HG03342 (cell line): ENCODE measurements at regions not wholly inside any gene's neighbourhood (a gene's known extent, or its start where the extent isn't known, plus 50 kb on each side); places are given as distances from the start of the nearest gene placed in this dataset.

Experiments
- ATAC-seq: cut with Tn5 transposase; IDR thresholded peaks from one replicate; pipeline ENCODE4 v1.9.1; 2021; ENCODE audit warnings: mild to moderate bottlenecking, moderate library complexity; ENCODE audit not compliant: unreplicated experiment

DNA sequence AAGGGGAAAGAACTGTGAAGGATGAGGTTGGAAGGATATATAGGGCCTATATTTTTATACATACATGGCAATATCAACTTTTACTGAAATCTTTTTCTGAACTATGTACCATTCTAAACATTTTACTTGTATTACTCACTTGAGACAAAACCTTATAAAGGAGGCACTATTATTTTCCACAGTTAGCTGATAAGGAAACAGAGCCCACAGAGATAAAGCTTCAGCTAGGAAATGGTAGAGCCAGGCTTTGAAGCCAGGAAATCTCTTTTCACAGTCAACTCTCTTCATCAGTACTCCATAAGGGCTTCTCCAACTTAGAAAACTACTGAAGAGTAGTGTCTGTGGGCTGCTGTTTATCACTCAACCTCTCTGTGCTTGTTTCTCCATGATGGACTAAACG, 613.7 kb downstream of the PRELID2 start:
- no peak for ATAC-seq

DNA sequence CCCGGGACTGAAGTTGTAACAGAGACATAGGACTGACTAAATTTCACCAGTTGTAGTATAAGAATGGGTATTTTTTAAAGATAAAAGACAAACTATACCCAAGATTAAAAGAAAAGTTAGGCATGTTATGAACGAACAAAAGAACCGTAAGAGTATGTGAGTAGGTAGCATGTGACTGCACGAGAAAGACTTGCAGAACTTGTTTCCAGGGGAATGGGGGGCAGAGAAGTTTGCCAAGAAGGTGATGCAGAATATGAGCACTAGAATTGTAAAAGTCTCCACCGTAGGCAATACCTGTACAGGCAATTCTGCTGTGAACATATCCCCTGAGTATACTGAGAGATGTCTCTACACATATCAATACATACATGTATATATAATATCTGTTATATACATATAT, 614.7 kb downstream of the PRELID2 start:
- no peak for ATAC-seq

DNA sequence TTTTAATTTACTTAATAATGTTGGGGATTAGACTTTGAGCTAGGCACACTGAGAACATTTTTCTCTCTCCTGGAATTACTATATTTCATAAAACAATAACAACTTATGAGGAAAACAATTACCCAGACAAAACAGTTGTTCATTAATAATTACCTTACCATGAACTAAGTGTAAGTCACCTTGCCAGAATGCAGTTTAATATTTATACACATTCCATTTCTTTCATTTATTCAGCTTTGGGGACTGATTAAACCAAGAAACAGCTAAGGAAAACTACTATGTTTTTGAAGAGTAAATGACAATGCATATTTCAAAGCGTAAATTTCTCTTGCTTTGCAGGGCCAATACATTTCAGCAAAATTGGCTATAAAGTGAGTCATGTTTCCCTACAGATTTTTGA, 616.2 kb downstream of the PRELID2 start:
- no peak for ATAC-seq

DNA sequence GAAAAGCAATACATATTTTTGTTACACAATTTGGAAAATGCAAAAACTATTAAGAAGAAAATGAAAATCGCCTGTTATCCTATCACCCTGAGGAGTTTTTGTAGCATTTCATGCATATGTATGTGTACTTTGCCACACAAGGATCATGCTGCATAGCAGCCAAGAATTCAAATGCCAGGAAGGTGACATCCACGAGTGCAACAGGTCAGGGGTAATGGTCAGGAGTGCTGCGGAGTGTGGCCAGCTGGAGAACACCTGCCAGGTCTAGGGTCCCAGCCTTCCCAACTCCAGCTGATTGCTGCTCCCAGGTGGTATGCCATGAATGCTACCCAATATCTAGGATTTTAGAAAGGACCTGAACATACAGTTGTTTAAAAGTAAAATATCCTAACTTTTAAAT, 617.1 kb downstream of the PRELID2 start:
- ATAC-seq, result no peak

DNA sequence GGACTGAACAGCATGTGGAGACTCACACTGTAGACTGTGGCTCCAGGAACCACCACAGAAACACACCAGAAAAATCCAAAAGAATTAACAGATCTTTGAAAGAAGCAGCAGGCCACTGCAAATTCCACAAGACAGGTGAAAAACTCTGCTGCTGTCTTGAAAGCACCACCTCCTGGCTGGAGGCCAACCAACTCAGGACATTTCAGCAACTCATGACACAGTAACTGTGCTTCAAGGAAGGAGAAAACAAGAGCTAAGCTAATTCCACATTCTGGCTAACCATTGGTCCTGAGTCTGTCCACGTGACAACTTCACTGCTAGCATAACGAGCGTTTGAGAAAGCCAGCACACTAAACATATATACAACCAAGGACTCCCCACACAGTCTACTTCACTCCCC, 625.1 kb downstream of the PRELID2 start:
- ATAC-seq, result no peak

DNA sequence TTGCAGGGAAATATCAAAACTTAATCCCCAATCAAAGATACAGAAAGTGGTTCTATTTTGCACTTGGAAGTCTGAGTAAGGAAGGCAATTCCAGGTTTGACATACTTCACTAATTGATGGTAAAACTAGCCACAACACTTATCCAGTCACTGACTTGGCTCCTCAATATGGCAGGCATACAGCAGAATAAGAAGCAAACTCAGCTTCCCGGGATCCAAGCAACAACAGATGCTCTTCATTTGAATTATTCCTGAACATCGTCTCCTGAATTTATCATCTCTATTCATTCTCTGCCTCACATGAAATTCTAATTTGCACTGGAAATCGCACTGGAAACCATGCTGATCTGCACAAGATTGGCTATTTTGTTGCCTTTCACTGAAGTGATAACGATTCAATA, 629.6 kb downstream of the PRELID2 start:
- no peak for ATAC-seq

DNA sequence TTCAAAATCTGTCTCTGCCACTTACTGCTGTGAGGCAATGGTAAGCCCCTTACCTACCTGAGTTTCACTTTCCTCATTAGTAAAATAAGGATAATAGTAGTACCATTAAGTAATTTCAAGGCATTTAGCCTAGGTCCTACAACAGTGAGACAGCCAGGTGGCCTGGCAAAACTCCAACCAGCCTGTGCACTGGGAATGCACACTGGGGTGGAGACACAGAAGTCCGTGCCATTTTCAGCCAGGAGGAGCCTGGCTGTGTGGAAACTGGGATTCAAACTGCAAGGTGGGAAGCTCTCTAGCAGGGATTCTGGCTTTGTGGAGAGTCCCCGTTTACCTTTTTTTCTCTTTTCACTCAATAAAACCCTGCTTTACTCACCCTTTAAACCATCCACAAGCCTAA, 630.4 kb downstream of the PRELID2 start:
- ATAC-seq, result no peak

DNA sequence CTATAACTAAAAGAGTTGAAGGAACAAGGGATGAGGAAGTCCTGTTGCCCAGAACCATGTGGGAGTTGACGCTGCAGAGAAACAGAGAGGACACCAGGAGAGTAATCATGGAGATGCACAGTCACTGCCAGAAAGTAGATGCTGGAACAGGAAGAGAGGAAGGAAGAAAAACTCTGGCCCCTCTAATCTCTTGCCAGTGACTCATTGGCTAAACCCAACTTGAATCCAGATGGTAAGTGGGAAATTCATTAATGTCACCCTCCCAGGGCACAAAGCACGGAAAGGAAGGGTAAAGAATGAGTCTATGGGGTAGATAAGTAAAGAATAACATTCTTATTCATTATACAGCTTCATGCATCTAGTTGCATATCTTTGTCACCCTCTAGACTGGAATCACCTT, 631.9 kb downstream of the PRELID2 start:
- ATAC-seq, result no peak

DNA sequence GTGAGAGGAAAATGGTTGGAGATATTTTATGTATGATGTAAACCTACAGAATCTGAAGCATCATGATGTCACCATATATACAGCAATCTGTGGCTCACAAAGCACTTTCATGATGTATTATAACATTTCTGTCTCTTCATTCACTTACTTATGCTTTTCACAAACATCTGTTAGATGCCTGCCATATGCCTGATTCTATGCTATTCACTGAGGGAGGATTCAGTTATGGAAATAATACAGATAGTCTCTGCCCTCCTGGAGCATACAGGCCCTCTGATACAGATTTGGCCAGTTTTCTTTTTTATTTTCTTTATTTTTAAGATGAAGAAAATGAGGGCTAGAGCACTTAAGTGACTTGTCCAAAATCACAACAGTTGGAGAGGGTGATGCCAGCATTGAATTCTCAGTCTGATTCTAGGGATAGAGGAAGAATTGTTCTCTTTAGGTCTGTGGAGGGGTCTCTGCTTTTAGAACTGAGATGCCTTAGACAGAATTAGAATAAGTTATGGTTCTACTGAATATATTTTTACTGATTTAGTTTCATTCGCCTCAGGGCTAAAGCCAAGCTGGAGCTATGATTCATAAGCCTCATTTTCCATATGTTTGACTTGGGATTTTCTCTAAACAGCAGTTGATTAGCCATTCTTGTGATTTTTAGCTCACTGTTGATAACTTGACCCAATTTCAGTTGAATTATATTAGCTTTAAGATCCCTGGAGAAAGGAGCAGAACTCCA, 636.4 kb downstream of the PRELID2 start:
- ATAC-seq, result no peak

DNA sequence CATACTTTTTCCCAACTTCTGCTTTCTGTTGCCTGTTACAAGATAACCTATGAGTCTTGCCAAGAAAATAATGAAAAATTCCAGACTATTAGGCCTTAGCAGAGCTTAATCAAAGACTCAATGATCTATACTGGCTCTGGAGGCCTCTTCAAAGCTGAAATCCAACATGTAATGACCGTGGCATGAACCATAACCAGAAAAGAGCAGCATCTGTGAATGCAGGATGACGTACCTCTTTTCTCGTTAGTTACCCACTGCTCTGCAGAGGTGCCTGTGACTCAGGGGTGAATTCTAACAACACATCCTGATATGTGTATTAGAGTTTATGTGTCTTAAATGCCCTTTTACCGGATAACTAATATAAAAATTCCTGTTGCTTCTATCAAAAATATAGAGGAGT, 645.4 kb downstream of the PRELID2 start:
- ATAC-seq, result no peak

DNA sequence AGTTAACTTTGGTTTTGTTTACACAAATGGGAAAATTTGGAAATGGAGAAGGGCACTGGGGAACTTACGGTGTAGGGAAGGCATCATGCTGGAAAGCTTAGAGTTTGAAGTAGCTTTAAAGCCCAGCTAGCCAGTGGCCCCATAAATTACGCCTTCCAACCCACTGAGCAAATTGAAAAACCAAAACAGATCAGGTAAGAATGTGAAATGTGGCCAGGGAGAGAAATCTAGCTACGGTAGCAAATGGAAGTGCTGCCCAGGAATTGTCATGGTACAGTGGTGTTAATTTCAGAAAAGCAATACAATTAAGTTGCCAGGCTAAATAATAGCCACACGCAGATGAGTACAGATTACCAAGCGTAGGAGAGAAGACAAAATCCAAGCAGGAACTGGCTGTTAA, 654.8 kb downstream of the PRELID2 start:
- no peak for ATAC-seq

DNA sequence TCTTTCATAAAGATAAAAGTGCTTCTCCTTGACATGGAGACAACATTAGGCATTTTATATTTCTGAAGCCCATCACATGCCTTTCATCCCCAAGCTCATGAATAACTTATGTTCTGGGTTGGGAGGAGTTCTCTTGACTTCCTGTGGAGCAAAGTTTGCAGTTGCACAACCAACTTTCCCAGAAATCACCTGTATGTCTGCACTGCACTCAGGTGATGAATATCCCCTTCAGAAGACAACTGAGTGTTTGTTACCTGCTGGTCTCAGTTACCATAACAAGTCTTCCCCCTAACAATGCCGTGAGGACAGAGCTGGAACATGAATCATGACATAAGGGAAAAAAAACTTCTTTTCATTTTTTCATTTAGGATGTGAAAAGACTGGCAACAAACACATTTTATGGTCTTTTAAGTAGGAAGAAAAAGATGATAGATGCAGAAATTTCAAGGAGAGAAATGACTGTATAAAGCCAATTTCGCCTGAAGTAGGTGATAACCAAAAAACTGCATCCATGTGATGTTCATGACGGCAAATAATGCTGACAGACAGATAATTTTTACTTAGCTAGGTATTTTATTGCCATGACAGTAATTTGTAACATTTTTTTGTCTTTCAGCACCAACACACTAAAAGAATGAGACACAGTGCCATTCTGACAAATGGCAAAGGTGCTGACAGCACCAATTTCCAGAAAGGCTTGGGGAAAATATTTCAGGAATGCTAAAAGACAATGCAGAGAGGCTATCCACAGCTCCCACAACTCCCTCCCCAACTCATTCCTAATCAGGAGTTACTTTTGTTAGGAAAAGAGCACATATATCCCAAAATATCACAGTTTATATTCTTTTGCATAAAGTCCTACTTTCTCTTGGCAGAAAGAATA, 656.3 kb downstream of the PRELID2 start:
- ATAC-seq, result no peak

DNA sequence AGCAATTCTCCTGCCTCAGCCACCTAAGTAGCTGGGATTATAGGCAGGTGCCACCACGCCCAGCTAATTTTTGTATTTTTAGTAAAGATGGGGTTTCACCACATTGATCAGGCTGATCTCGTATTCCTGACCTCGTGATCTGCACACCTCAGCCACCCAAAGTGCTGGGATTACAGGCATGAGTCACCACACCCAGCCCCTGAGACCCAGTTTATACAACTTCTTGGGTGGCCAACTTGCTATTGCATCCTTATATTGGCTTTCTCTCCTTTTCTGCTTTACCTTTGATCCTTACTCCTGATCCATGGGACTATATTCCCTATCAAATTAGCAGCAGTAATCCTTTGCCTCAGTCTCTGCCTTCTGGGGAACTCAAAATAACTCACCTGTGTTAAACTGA, 659.1 kb downstream of the PRELID2 start:
- no peak for ATAC-seq

DNA sequence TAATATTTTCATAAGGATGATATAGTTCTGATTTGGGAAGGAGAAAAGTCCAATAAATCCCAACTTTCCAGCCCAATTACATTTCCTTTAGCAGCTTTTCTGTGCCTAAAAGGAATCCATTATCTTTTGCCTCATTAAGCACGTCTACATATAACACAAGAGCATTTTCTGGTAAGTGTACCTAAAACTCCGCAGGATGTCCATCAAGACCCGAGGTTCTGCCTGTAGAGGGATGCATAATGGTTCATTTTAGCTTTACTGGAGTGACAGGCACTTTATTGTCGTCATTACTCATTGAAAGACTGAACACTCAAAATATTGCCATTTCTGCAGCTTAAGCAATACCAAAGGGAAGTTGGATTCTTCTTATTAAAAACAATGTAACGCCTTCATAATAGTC, 669.0 kb downstream of the PRELID2 start:
- ATAC-seq, result no peak

DNA sequence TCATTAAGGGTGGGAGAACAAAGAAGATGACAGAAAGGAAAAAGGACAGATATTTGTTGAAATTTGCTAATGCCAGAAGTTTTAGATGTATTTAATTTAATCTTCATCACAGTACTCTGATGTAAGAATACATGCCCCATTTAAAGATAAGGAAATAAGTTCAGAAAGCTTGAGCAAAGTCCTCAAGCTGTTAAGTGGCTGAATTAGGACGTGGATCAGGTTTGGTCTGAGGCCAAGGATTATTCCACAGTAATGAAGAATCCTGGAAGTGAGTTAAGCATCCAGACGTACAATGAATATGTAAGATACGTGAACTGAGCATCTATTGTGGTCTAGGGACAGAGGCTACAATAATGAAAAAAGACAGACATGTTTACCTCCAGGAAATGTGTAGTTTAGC, 671.3 kb downstream of the PRELID2 start:
- ATAC-seq, result no peak

DNA sequence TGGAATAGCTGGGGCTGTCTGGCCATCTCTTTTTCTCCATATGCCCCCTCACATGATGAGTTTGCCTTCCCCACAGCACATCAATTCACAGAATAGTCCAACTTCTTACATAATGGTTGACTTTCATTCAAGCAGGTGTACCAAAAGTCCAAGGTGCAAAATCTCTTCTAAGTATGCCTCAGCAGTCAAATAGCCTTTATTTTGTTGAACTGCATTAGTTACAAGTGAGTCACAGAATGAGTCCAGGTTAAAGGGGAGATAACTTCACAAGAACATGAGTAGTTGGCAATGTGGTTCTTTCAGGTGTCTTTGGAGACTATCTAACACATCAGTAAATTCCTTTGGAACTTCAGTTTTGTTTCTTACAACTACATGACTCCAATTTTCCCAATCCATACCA, 672.5 kb downstream of the PRELID2 start:
- no peak for ATAC-seq

DNA sequence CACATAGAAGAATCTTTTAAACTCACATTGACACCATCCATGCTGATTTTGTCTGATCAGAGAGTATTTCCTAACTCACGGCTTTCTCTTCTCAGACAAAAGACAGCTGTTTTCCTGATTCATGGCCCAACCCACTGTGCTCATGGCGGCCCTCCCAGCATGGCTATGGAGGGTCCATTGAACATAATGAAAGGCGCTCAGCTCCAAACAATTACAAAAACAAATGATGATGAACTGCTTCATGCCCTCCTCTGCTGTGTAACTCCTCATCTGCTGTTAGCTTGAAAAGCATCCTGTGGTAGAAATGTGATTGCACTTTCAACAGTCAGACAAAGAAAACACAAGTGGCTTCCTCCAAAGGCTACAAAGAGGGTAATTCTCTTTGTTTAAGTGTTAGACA, 673.8 kb downstream of the PRELID2 start:
- ATAC-seq, result no peak

DNA sequence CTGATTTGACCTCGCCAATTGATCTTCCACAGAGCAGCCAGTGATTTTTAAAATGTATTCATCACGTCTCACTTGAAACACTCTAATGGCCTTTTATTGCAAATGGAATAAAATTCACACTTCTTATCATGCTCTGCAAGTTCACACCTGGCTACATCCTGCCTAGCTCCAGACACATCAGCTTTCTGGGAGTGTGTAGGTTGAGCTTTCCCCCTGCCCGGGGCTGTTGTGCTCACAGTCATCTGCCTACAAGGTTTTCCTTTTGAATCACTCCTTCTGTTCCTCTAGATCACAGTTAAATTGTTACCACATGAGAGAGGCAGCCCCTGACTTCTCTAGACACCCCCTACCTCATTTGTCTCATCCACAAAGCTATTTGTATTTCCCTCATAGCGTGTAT, 674.5 kb downstream of the PRELID2 start:
- no peak for ATAC-seq

DNA sequence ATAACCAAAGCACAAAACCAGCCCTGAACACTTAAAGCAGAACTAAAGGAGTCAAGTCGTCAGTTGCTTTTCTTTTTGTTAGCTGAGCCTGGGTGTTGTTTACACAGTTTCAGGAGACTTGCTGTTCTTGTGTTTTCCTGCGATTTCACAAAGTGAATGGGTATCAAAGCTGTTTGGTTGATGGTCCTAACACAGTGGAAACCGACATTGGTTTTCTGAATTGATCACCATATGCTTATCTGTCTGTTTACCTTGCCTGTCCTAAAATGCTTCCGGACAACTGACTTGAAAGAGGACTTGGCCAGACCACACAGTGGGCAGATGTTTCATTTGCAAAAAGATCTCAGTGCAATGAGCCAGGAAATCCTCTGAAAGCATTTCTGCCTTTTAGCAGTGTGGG, 676.4 kb downstream of the PRELID2 start:
- ATAC-seq, result no peak

DNA sequence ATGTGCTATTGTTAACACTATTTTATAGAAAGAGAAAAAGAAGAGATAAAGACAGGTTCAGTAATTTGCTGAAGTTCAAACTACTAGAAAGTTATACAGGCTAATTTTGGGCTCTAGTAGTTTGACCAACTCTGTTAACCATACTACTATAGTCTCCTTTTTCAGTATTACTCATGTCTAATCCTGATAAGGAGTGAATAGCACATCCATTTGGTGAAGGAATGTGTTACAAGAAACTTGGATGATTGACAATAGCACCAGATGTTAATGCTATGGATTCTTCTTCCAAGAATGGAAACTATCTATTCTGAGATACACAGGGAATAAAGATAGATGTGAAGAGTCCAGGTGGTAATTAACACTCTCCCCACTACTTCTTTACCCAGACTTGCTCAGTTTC, 677.3 kb downstream of the PRELID2 start:
- ATAC-seq, result no peak

DNA sequence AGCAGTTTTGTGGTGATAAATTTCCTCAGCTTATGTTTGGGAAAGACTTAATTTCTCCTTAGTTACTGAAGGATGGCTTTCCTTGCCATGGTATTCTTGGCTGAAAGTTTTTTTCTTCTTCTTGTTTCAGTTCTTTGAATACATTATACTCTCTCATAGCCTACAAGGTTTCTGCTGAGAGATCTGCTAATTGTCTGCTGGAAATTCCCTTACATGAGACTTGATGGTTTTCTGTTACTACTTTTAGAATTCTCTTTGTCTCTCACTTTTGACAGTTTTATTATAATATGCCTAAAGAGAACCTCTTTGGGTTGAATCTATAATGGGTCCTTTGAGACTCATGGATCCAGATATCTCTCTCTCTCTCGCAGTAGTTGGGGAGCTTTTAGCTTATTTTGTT, 693.6 kb downstream of the PRELID2 start:
- no peak for ATAC-seq

DNA sequence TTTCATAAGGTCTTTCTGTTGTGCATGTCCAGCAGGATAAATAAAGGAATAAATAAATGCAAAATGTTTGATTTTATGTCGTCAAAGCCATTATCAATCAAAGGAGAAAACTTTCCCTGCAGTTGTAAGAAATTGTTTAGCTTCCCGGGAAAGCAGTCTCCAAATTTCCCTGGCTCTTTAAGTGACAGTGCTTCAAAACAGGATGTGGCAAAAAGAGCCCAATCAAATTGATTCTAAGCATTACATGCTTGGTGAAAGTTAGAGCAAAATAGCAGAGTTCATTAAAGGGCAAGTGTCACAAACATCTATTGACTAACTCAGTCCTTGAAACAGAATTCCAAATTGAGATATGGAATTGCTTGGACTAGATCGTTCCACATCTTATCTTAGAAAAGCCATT, 704.1 kb downstream of the PRELID2 start:
- no peak for ATAC-seq
